GM18498 (cell line): ENCODE measurements at regions not wholly inside any gene's neighbourhood (a gene's known extent, or its start where the extent isn't known, plus 50 kb on each side); places are given as distances from the start of the nearest gene placed in this dataset.
A peak's percentile ranks its signal among the peaks of the same experiment; 100 is the strongest.
"Not testable (repeated sequence)": the region's sequence is repeated elsewhere in the genome, so short reads cannot be mapped to it uniquely, and the experiment has no call there.

Experiments
- ATAC-seq: cut with Tn5 transposase; IDR thresholded peaks from one replicate; pipeline ENCODE4 v1.9.1; 2021; ENCODE audit warnings: mild to moderate bottlenecking, moderate library complexity; ENCODE audit not compliant: unreplicated experiment

DNA sequence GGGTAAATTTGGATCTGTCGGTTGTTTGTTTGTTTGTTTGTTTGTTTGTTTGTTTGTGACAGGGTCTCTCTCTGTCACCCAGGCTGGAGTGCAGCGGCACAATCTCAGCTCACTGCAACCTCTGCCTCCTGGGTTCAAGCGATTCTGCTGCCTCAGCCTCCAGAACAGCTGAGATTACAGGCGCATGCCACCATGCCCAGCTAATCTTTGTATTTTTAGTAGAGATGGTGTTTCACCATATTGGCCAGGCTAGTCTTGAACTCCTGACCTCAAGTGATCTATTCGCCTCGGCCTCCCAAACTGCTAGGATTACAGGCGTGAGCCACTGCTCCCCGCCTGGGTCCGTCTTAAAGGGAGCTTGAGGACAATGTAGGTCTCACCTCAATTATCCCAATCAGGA lies 95.3 kb upstream of the NAA20 start:
- ATAC-seq, result not testable (repeated sequence)

- no peak for ATAC-seq
These were observed 94.4 kb upstream of the NAA20 start for GRCh38 chr20:19922716-19923115.

DNA sequence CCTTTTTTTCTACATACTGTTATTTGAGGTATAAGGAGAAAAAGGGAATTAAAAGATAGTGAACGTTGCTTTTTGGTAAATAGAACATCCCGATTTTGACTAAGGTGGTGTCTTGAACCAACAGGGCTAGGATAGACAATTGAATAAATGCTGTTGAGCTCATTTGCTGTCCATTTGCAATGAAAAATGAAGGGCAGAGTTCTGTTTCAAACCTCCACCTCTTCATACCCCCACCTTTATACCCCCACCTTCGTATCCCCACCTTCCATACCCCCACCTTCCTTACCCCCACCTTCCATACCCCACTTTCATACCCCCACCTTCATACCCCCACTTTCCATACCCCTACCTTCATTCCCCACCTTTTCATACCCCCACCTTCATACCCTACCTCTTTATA lies 93.4 kb upstream of the NAA20 start:
- no peak for ATAC-seq

GRCh38 chr20:19924255-19924654 lies 92.9 kb upstream of the NAA20 start:
- ATAC-seq, result no peak

- no peak for ATAC-seq
These were observed 90.6 kb upstream of the NAA20 start for GRCh38 chr20:19926591-19926990.

GRCh38 chr20:19928328-19929011 lies 88.7 kb upstream of the NAA20 start:
- no peak for ATAC-seq

- no peak for ATAC-seq
These were observed 88.2 kb upstream of the NAA20 start for GRCh38 chr20:19929012-19929360.

DNA sequence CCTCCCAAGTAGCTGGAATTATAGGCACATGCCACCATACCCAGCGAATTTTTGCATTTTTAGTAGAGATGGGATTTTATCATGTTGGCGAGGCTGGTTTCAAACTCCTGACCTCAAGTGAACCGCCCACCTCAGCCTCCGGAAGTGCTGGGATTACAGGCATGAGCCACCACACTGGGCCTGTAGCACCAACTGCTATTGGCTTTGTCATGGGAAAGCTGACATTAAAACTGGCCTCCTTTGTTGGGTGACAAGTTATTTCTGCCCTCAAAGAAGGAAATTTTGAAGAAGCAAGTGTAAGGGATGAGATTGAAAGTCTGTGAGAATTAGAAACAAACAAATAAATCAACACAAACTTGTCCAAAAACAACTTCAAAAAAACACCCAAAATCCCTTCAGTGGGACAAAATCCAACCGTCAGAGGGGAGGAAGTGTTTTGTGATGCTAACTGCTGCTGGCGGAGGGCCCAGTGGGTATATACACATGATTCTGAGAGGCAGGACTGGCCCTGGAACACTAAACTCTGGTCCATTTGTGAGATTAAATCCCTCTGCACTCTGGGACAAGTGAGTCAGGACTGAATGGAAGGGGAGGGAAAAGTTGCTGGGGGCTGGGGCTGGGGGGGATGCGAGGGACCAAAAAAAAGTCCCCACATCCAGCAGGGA lies 87.5 kb upstream of the NAA20 start:
- no peak for ATAC-seq

GRCh38 chr20:19930426-19930825 lies 86.7 kb upstream of the NAA20 start:
- no peak for ATAC-seq

- ATAC-seq, result no peak
These were observed 84.9 kb upstream of the NAA20 start for GRCh38 chr20:19932170-19932667.

DNA sequence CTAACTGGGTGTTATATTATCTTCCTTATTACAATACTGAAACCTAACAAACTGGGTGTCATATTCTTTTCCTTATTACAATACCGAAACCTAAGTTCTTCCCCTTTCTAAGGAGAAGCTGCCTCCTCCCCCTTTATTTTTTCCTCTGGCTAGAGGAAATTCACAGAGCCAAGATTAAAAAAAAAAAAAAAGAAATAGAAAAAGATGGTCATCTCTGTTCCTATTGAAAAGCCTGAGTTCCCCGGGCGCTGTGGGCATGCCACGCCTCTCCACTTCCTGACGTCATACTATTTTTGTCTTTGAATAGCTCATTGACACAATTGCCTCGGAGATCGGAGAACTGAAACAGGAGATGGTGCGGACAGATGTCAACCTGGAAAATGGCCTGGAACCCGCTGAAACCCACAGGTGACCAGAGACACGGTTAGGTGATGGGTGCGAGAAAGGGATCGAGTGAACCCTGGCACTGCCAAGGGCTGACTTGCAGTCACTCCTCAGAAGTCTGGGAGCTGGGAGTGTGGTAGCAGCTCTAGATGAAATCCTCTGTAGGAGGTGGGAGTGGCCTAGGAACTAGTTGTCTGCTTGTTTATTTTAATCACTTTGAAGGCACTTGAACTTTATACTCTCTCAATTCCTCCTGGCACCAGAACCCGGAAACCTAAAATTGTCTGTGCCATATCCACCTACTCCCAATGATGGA lies 82.2 kb upstream of the NAA20 start:
- no peak for ATAC-seq

GRCh38 chr20:19935842-19936241 lies 81.3 kb upstream of the NAA20 start:
- ATAC-seq, result no peak

DNA sequence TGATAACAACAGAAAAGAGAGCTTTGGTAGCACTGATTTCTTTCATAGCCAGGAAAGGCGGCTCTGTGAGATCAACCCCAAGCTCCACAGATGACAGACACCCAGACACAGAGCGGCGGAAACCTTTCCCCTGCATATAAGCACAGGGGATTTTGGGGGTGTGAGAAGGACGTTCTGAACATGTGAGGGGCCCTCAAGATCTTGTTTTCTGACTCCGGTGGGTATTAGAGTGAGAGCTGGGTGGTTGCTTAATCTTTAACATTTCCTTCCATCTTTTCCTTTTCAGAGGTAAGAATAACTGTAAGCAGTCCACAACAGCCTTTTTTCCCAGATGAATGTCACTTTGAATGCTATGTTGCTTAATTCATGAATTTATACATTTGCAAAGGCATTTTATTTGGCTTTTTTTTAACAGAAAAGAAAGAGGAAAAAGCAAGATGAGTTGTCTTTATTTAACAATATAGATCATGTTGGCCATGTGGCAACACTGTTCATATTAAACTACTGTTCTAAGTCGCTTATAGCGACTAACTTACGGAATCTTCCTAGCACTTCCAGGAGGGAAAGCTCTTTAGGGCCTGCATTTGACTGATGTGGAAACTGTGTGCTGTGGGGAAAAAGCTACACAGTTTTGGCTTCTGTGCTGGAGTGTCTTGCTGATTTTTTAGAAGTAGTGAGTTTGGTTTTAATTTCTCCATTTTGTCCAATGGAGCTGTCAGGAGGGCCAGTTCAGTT lies 80.5 kb upstream of the NAA20 start:
- no peak for ATAC-seq

- no peak for ATAC-seq
These were observed 79.9 kb upstream of the NAA20 start for GRCh38 chr20:19937218-19937617.

DNA sequence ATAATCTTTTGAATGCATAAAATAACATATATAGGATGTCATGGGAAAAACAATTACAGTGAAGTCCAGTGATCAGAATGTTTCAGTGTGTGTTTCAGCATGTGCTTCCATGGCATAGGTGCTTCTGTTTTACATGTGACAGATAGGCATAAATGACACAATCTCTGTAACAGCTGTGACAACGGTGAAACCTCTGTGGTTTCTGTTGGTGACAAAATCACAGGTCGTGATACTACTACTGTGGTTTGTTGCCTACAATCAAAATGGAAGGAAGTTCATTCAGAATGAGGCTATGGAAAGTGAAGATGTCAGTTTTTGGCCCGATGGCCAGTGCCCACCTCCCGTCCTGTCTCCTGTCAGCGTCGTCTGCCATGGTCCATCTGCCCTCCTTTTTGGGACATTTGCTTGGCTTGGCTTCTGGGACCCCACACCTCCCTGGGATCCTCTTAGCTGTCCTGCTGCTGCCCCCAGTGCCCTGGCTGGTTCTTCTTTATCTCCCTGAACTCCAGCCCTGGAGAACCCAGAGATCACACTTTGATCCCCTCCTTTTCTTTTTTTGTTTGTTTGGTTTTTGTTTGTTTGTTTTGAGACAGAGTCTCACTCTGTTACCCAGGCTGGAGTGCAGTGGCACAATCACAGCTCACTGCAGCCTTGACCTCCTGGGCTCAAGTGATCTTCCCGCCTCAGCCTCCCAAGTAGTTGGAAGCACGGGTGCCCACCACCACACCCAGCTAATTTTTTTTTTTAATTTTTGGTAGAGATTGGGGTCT lies 79.3 kb upstream of the NAA20 start:
- peak; percentile 88 for ATAC-seq

DNA sequence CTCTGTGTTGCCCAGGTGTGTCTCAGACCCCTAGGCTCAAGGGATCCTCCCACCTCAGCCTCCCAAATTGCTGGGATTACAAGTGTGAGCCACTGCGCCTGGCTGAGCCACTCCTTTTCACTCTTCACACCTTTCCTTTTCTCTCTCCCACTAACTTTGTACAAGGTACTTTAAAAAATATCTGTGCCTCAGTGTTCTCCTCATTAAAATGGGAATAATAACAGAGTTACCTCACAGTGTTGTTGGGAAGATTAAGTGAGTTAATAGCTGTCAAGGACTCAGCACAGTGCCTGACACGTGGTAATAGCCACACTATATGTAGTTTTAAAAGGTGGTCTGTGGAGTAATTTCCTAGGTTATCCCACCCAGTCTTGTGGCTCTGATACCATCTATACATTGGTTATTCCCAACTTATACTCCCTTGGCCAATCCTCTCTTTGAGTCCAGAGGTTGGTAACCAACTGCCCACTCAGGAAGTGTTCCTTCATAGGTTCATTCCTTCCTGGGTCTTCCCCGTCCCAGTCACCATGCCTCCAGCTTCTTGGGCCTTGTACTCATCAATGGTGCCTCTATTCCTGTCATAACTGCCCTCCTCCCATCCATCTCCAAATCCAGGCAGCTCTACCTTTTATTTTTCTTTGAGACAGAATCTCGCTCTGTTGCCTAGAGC lies 78.6 kb upstream of the NAA20 start:
- no peak for ATAC-seq

GRCh38 chr20:19940988-19941460 lies 76.1 kb upstream of the NAA20 start:
- ATAC-seq, result no peak

GRCh38 chr20:19942611-19943010 lies 74.6 kb upstream of the NAA20 start:
- no peak for ATAC-seq

- no peak for ATAC-seq
These were observed 74.1 kb upstream of the NAA20 start for GRCh38 chr20:19943061-19943521.
